Osteocyte (in vitro differentiated cells): ENCODE measurements at regions not wholly inside any gene's neighbourhood (a gene's known extent, or its start where the extent isn't known, plus 50 kb on each side); places are given as distances from the start of the nearest gene placed in this dataset.

Experiments used
- DNase-seq: peaks from one replicate; pipeline ENCODE4 v3.0.0; 2021; ENCODE audit warnings: mixed read lengths; ENCODE audit not compliant: unreplicated experiment; ENCODE audit errors: extremely low spot score
- H3K27ac Mint-ChIP-seq: one replicate; pipeline ENCODE4 v1.8.0; 2021; ENCODE audit warnings: mild to moderate bottlenecking, mixed read lengths; ENCODE audit not compliant: unreplicated experiment
- H3K27me3 Mint-ChIP-seq: one replicate; pipeline ENCODE4 v1.8.0; 2021; ENCODE audit warnings: mixed read lengths; ENCODE audit not compliant: unreplicated experiment
- H3K36me3 Mint-ChIP-seq: one replicate; pipeline ENCODE4 v1.8.0; 2021; ENCODE audit warnings: mixed read lengths; ENCODE audit not compliant: unreplicated experiment
- H3K4me1 Mint-ChIP-seq: one replicate; pipeline ENCODE4 v1.8.0; 2021; ENCODE audit warnings: mixed read lengths; ENCODE audit not compliant: unreplicated experiment
- H3K4me3 Mint-ChIP-seq: one replicate; pipeline ENCODE4 v1.8.0; 2021; ENCODE audit warnings: mild to moderate bottlenecking, moderate library complexity, mixed read lengths; ENCODE audit not compliant: unreplicated experiment
- H3K9me3 Mint-ChIP-seq: one replicate; pipeline ENCODE4 v1.8.0; 2021; ENCODE audit warnings: mixed read lengths; ENCODE audit not compliant: unreplicated experiment
- TF ChIP-seq, protein P1 (sequence below): fragments of 200-600 bp; sonication (generic); IDR thresholded peaks from 2 replicates; pipeline ENCODE4 v1.5.0; 2021; ENCODE audit warnings: antibody characterized with exemption, mild to moderate bottlenecking, moderate library complexity

DNA sequence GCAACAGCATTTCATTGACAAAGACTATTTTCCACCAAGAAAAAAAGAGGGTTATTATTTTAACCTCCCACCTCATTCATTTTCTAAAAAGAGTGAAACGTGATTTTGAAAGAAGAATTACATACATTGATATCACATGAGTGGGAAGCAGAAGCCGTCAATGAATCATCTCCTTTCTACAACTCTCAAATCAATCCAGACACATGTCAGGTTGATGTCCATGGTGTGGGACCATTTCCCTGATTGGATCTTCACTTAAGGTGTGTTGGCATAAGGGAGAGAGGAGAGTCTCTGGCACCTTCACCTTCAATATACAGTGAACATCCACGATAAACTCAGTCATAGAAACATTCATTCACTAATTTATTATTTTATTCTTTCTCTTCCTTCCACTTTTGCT lies 1095.1 kb downstream of the BCL11B start:
- no peak for DNase-seq
- Mint-ChIP-seq H3K36me3 (no peaks in the 10 kb centered on the region), H3K27ac (no peak overlapping the region), H3K27me3 (no peaks in the 10 kb centered on the region), H3K4me1 (no peaks in the 10 kb centered on the region), H3K9me3 (peaks cover 43% of the 10 kb centered on the region), H3K4me3 (no peak overlapping the region)
- TF ChIP-seq, protein P1, sequence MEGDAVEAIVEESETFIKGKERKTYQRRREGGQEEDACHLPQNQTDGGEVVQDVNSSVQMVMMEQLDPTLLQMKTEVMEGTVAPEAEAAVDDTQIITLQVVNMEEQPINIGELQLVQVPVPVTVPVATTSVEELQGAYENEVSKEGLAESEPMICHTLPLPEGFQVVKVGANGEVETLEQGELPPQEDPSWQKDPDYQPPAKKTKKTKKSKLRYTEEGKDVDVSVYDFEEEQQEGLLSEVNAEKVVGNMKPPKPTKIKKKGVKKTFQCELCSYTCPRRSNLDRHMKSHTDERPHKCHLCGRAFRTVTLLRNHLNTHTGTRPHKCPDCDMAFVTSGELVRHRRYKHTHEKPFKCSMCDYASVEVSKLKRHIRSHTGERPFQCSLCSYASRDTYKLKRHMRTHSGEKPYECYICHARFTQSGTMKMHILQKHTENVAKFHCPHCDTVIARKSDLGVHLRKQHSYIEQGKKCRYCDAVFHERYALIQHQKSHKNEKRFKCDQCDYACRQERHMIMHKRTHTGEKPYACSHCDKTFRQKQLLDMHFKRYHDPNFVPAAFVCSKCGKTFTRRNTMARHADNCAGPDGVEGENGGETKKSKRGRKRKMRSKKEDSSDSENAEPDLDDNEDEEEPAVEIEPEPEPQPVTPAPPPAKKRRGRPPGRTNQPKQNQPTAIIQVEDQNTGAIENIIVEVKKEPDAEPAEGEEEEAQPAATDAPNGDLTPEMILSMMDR: no peak

DNA sequence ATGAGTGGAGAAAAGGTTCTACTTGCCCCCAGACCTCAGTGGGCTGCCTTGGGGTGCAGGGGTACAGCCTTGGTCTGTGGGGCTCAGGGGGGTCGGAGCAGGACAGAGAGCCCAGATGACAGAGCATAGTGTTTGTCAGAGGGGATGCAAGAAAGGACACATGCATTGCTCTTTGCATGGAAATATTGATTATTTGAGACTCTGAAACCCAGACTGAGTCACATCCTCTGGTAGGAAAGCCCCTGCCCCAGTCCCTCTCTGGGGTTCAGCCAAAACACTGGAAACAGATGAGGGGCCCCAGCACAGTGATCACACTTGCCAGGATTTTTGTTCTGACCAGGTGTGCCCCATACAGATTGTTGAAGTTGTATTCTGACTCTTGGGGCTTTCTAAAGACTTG lies 1094.4 kb downstream of the BCL11B start:
- Mint-ChIP-seq H3K4me1 (no peaks in the 10 kb centered on the region), H3K27me3 (no peaks in the 10 kb centered on the region), H3K27ac (no peak overlapping the region), H3K36me3 (no peaks in the 10 kb centered on the region), H3K9me3 (peaks cover 43% of the 10 kb centered on the region), H3K4me3 (no peak overlapping the region)
- TF ChIP-seq, protein P1: no peak
- no peak for DNase-seq

DNA sequence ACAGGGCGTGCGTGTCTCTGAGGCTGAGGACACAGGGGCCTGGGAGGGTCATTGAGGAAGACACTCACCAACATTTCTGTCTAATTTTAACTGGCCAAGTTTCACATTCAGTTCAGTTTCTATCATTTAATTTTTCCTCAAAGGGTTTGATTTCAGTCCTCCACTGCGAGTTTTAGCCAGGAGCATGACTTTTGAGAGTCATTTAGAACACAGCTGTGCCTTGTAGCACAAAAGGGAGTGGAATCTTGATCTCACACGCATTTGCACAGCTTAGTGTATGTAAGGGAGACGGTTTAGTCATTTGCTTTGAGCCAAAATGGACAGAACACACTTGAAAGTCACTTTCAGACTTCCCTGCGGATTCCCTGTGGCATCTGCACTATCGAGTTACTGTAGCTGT lies 1090.8 kb downstream of the BCL11B start:
- no peak for DNase-seq
- Mint-ChIP-seq H3K9me3 (peaks cover 38% of the 10 kb centered on the region), H3K27ac (no peak overlapping the region), H3K36me3 (no peaks in the 10 kb centered on the region), H3K4me1 (no peaks in the 10 kb centered on the region), H3K4me3 (no peak overlapping the region), H3K27me3 (no peaks in the 10 kb centered on the region)
- TF ChIP-seq, protein P1: no peak

DNA sequence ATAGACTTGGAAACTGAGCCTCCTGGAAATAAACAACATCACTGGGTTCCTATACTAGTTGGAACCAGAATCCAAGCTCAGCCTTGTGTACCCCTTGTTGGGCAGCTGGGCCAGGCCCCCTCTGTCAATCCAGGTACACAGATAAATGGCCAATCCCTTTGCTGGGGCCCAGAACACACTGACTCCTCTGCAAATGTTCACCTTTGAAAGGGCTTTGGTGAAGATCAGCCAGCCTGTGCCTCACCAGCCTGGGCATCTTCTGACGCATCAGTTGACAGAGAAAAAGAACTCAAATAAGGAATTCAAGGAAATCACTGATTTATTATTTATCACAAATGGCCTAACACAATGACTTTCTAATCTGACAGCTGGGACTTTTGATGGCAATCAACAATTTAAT lies 1090.2 kb downstream of the BCL11B start:
- DNase-seq: no peak
- Mint-ChIP-seq H3K27me3 (no peaks in the 10 kb centered on the region), H3K4me3 (no peak overlapping the region), H3K27ac (no peak overlapping the region), H3K4me1 (no peaks in the 10 kb centered on the region), H3K9me3 (peaks cover 36% of the 10 kb centered on the region), H3K36me3 (no peaks in the 10 kb centered on the region)
- TF ChIP-seq, protein P1: no peak

DNA sequence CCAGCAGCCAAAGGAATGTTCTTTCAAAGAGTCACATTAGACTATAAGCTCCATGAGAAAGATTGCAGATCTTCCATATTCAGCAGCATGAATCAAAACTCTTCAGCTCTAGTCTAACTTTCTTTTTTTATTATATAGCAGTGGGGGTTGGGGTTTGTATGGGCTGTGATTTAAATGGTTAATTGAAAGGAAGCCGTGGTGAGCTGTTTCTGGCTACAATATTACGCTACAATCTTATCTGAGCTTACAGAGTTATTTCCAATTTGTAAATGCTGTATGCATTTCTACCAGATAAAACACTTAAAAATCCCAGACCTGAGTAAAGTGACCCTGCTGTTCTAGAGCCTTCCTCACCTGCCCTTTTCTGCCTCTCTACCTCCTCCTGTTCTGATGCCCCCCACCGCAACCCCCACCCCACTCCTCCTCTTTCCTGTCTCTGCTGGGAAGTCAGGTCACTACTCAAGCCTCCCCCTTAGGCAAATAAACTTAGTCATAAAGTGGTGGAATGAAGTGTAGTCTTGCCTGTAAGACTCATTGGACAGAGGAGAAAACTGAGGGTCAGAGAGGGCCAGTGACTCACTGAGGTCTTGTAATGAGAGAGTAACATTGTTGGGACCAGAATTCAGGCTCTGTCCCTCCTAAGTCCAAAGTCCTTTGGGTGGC lies 1089.5 kb downstream of the BCL11B start:
- no peak overlapping the region for H3K4me3 Mint-ChIP-seq
- peaks cover 34% of the 10 kb centered on the region for H3K9me3 Mint-ChIP-seq
- no peak for DNase-seq
- H3K4me1 Mint-ChIP-seq: no peaks in the 10 kb centered on the region
- H3K27ac Mint-ChIP-seq: no peak overlapping the region
- TF ChIP-seq, protein P1: no peak
- H3K36me3 Mint-ChIP-seq: no peaks in the 10 kb centered on the region
- no peaks in the 10 kb centered on the region for H3K27me3 Mint-ChIP-seq
